ENCODE measurements at regions not wholly inside any gene's neighbourhood (a gene's known extent, or its start where the extent isn't known, plus 50 kb on each side); places are given as distances from the start of the nearest gene placed in this dataset.

DNA sequence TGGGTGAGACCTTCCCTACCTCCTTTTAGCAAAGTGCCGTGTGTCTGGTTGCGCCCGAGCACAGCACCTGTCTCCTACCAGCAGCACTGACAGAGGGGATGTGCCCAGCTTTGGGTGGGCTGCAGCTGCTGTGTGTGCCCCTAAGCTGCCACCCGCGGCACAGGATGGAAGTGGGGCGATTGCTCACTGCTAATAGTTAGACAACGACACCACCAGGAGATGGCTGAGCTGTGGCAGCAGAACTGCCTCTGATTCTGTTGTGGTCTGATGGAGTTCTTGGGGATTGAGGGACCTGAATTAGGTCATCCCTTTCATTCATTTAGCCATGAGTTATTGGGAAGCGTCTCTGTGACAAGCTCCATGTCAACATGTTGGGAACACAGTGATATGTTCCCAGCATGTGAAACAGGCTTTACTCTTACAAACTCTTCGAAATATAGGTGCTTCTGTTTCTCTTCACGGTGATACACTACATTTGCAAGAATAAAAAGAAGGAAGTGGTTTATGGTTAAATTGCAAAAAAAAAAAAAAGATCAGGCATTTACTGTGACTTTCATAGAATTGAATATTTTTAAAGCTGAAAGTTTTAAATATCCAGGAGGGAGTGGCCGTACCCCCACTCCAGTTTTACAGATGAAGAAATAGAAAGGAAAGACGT lies 184.4 kb downstream of the MAF start:
- DNase-seq (ENCODE audit: low spot score) = no peak
- no peak for TF ChIP-seq CTCF (IDR thresholded peaks at IDR 0.05)
- no peak overlapping the region for H3K4me3 ChIP-seq
- no peaks in the 10 kb centered on the region for H3K36me3 ChIP-seq
- H3K27me3 ChIP-seq = no peaks in the 10 kb centered on the region
- H3K27ac ChIP-seq = no peak overlapping the region
- no peaks in the 10 kb centered on the region for H3K4me1 ChIP-seq
- no peaks in the 10 kb centered on the region for H3K9me3 ChIP-seq

GRCh38 chr16:79412783-79413225 lies 187.7 kb downstream of the MAF start:
- no peaks in the 10 kb centered on the region for H3K9me3 ChIP-seq
- H3K36me3 ChIP-seq = no peaks in the 10 kb centered on the region
- no peak overlapping the region for H3K4me3 ChIP-seq
- no peaks in the 10 kb centered on the region for H3K27me3 ChIP-seq
- no peak overlapping the region for H3K27ac ChIP-seq
- H3K4me1 ChIP-seq = no peaks in the 10 kb centered on the region
- TF ChIP-seq CTCF (IDR thresholded peaks at IDR 0.05) = no peak
- DNase-seq (ENCODE audit: low spot score) = no peak

DNA sequence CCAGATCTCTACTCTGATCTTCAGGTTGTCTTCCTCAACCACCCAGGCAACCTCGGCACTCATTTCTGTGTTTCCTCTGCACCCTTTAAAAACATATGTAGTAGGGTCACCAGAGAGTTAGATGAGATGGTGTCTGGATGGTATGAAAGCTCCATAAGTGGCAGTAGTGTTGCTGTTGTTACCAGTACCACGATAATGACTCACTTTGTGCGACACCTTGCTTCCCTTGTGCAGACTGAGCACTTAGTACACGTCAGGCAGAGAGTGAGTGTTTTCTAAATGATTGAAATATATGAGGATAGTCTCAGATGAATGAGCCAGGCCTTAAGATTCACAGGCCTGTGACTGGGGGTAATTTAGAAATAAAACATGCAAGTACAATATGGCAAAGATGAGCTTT lies 188.7 kb downstream of the MAF start:
- Histone ChIP-seq H3K4me1 (no peaks in the 10 kb centered on the region), H3K9me3 (no peaks in the 10 kb centered on the region), H3K4me3 (no peak overlapping the region), H3K27me3 (no peaks in the 10 kb centered on the region), H3K27ac (no peak overlapping the region), H3K36me3 (no peaks in the 10 kb centered on the region)
- no peak for TF ChIP-seq CTCF (IDR thresholded peaks at IDR 0.05)
- DNase-seq (ENCODE audit: low spot score) = no peak

DNA sequence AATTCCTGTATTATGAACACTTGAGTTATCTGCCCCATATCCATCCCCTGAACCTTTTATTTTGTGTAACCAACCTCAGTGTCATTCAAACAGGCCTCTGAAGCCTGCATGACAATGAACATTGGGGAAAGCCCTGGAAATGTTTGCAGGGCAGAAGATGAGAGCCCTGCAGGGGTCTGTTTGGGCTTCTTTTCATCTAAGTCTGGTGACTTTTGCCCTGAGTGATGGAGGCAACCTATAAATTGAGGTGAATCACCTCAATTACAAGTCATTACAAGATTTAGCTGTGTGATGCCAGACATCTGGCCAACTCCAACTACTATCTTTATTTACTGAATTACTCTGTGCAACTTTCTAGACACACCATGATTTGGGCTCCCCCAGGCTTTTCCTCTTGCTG lies 189.2 kb downstream of the MAF start:
- Histone ChIP-seq H3K4me1 (no peaks in the 10 kb centered on the region), H3K9me3 (no peaks in the 10 kb centered on the region), H3K4me3 (no peak overlapping the region), H3K27ac (no peak overlapping the region), H3K36me3 (no peaks in the 10 kb centered on the region), H3K27me3 (no peaks in the 10 kb centered on the region)
- TF ChIP-seq CTCF (IDR thresholded peaks at IDR 0.05) = no peak
- DNase-seq (ENCODE audit: low spot score) = no peak

DNA sequence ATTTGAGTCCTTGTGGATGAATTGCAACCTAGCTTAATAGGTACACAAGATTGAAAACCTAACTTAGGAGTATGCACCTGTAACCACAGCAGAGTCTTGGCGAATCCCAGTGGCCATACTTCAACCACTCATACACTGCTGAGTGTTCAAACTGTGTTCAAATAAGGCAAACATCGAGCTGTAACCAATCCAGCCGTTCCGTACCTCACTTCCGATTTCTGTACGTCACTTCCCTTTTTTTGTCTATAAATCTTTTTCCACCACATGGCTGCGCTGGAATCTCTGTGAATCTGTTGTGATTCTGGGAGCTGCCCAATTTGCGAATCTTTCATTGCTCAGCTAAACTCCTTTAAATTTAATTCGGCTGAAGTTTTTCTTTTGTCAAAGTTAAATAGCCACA lies 190.6 kb downstream of the MAF start:
- Histone ChIP-seq H3K4me1 (no peaks in the 10 kb centered on the region), H3K27ac (no peak overlapping the region), H3K27me3 (no peaks in the 10 kb centered on the region), H3K36me3 (no peaks in the 10 kb centered on the region), H3K4me3 (no peak overlapping the region), H3K9me3 (peaks cover 0 to 9% of the 10 kb centered on the region in 2 donors)
- DNase-seq (ENCODE audit: low spot score) = no peak
- TF ChIP-seq CTCF (IDR thresholded peaks at IDR 0.05) = no peak

DNA sequence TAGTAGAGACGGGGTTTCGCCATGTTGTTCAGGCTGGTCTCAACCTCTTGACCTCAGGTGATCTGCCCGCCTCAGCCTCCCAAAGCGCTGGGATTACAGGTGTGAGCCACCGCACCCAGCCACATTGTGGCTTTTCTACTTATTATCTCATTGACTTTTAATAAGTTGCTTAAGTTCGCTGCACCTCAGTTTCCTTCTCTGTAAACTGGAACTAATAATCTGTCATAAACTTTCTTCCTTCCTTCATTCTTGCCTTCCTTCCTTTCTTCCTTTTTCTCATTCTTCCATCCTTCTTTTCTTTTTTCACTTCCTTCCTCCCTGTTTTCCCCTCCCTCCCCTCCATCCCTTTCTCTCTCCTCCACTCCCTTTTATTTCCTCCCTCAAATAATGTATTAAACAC lies 192.2 kb downstream of the MAF start:
- Histone ChIP-seq H3K4me3 (no peak overlapping the region), H3K27me3 (no peaks in the 10 kb centered on the region), H3K36me3 (no peaks in the 10 kb centered on the region), H3K4me1 (no peaks in the 10 kb centered on the region), H3K9me3 (peaks cover 0 to 9% of the 10 kb centered on the region in 2 donors), H3K27ac (no peak overlapping the region)
- no peak for DNase-seq (ENCODE audit: low spot score)
- no peak for TF ChIP-seq CTCF (IDR thresholded peaks at IDR 0.05)
